ENCODE measurements at regions not wholly inside any gene's neighbourhood (a gene's known extent, or its start where the extent isn't known, plus 50 kb on each side); places are given as distances from the start of the nearest gene placed in this dataset.
"Not testable (repeated sequence)": the region's sequence is repeated elsewhere in the genome, so short reads cannot be mapped to it uniquely, and the experiment has no call there.

DNA sequence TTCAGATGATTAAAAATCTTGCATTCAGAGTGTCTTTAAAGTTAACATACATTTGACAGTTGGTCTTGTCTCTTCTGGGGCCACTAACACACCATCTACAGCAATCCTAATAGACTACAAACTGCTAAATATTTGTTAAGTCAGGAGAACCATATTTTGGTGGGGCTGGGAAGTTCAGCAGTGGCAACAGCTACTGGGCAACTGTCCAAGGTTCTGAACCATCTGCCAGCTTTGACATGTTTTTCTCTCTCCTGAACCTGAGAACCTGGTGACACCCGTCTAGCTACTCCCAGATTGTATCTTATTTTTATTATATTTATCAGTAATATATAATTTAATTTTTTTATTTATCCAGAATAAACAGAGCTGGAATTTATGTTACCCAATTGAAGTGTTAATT lies 199.0 kb upstream of the DPYD start:
- Mint-ChIP-seq H3K27me3 (no peaks in the 10 kb centered on the region), H3K36me3 (ENCODE audit: low read depth) (no peaks in the 10 kb centered on the region), H3K4me3 (no peak overlapping the region), H3K4me1 (ENCODE audit: low read depth) (no peaks in the 10 kb centered on the region), H3K9me3 (no peaks in the 10 kb centered on the region), H3K27ac (no peak overlapping the region)
- ATAC-seq: no peak
- ChIA-PET POLR2A (interaction anchor here (1.2 kb wide), 1 partner anchor 10 kb away, joined by 3 read pairs; no protein-coding TSS in a partner anchor), CTCF (no interaction called here)
- intact Hi-C loops (cut with micrococcal nuclease): no loop called here
- TF ChIP-seq, protein P1, sequence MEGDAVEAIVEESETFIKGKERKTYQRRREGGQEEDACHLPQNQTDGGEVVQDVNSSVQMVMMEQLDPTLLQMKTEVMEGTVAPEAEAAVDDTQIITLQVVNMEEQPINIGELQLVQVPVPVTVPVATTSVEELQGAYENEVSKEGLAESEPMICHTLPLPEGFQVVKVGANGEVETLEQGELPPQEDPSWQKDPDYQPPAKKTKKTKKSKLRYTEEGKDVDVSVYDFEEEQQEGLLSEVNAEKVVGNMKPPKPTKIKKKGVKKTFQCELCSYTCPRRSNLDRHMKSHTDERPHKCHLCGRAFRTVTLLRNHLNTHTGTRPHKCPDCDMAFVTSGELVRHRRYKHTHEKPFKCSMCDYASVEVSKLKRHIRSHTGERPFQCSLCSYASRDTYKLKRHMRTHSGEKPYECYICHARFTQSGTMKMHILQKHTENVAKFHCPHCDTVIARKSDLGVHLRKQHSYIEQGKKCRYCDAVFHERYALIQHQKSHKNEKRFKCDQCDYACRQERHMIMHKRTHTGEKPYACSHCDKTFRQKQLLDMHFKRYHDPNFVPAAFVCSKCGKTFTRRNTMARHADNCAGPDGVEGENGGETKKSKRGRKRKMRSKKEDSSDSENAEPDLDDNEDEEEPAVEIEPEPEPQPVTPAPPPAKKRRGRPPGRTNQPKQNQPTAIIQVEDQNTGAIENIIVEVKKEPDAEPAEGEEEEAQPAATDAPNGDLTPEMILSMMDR (IDR thresholded peaks at IDR 0.05): no peak
- DNase-seq: no peak

DNA sequence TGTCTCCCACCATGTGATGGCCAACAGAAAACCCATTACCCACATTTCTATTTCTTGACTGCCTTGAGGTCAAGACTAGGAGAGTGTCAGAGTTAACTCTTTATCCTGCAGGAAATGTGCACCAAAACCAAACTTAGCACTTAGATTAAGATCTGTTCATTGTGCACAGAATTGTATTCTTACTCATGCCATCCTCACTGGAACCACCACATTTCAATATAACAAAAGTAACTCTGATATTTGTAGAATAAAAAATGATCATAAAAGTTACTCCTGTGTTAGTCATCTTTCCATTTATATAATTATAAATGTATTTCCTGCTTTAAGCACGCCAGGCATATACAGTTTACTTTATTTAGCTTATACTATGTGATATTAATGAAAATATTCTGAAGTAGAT lies 193.0 kb upstream of the DPYD start:
- no peaks in the 10 kb centered on the region for H3K36me3 Mint-ChIP-seq (ENCODE audit: low read depth)
- H3K9me3 Mint-ChIP-seq: no peaks in the 10 kb centered on the region
- no peaks in the 10 kb centered on the region for H3K4me1 Mint-ChIP-seq (ENCODE audit: low read depth)
- no peak overlapping the region for H3K4me3 Mint-ChIP-seq
- intact Hi-C loops (cut with micrococcal nuclease): no loop called here
- ChIA-PET CTCF (interaction anchor here (1.0 kb wide), 1 partner anchor 59 kb away, joined by 3 read pairs; no protein-coding TSS in a partner anchor), POLR2A (interaction anchor here (1.0 kb wide), 1 partner anchor 15 kb away, joined by 3 read pairs; no protein-coding TSS in a partner anchor)
- ATAC-seq (no peak), DNase-seq (no peak)
- TF ChIP-seq, protein P1 (IDR thresholded peaks at IDR 0.05): no peak
- H3K27ac Mint-ChIP-seq: no peak overlapping the region
- no peaks in the 10 kb centered on the region for H3K27me3 Mint-ChIP-seq

DNA sequence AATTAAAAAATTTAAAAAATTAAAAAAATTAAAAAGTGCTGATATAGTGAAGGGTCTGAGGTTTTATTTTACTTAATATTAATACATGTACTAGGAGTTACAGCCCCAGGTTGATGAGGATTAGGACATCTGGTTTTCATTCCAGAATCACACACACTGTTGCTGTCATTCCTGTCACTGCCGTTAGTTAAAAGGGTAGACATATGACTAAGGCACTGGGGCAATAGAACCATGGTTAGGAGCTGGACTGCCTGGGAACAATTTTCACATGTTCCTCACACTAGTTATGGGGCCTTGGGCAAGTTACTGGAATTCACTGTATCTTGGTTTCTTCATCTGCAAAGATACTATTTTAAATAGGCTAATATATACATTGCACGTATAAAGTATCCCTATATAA lies 191.8 kb upstream of the DPYD start:
- CTCF ChIA-PET: interaction anchor here (1.0 kb wide), 1 partner anchor 58 kb away, joined by 3 read pairs; no protein-coding TSS in a partner anchor
- H3K27ac Mint-ChIP-seq: no peak overlapping the region
- no peaks in the 10 kb centered on the region for H3K27me3 Mint-ChIP-seq
- H3K4me1 Mint-ChIP-seq (ENCODE audit: low read depth): no peaks in the 10 kb centered on the region
- no peak for DNase-seq
- intact Hi-C loops (cut with micrococcal nuclease): no loop called here
- TF ChIP-seq, protein P1 (IDR thresholded peaks at IDR 0.05): no peak
- no peak for ATAC-seq
- peaks cover 3% of the 10 kb centered on the region for H3K36me3 Mint-ChIP-seq (ENCODE audit: low read depth)
- no peak overlapping the region for H3K4me3 Mint-ChIP-seq
- POLR2A ChIA-PET: interaction anchor here (1.0 kb wide), 1 partner anchor 16 kb away, joined by 3 read pairs; no protein-coding TSS in a partner anchor
- peaks cover 9% of the 10 kb centered on the region for H3K9me3 Mint-ChIP-seq

DNA sequence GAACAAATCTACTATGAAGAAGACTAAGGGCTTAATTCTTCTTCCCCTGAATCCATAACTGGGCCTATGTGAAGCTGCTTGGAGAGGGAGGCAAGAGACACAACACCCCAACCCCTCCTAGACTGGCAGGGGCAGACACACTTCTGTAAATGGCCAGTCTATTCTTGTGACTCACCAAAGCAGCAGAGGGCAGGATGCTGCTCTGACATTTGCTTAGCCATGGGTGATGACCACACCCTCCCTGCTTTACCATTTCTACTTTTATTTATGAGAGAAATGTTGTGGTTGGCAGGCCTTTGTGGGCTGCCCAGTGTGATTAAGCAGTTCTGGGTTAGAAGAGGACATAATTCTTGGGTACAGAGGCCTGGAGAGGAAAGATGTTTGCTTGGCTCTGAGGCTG lies 189.8 kb upstream of the DPYD start:
- peaks cover 3% of the 10 kb centered on the region for H3K36me3 Mint-ChIP-seq (ENCODE audit: low read depth)
- no peaks in the 10 kb centered on the region for H3K4me1 Mint-ChIP-seq (ENCODE audit: low read depth)
- intact Hi-C loops (cut with micrococcal nuclease): no loop called here
- POLR2A ChIA-PET: no interaction called here
- DNase-seq (no peak), ATAC-seq (no peak)
- peaks cover 17% of the 10 kb centered on the region for H3K9me3 Mint-ChIP-seq
- no peak overlapping the region for H3K27ac Mint-ChIP-seq
- TF ChIP-seq, protein P1 (IDR thresholded peaks at IDR 0.05): no peak
- CTCF ChIA-PET: no interaction called here
- no peak overlapping the region for H3K4me3 Mint-ChIP-seq
- H3K27me3 Mint-ChIP-seq: no peaks in the 10 kb centered on the region

DNA sequence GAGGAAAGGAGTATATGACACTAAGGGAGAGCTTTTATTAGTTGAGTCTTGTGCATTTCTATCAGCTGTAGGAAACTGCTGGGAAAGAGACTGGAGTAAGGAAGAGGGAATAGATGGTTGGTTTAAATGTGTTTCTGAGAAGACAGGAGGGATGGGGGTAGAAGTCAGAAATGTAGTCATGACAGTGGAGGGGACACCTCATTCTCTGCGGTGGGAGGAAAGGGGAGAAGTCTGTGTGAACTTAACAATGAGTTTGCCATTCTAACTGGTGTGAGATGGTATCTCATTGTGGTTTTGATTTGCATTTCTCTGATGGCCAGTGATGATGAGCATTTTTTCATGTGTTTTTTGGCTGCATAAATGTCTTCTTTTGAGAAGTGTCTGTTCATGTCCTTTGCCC lies 187.5 kb upstream of the DPYD start:
- peaks cover 17% of the 10 kb centered on the region for H3K9me3 Mint-ChIP-seq
- H3K36me3 Mint-ChIP-seq (ENCODE audit: low read depth); H3K4me3 Mint-ChIP-seq; POLR2A ChIA-PET; CTCF ChIA-PET; DNase-seq; H3K4me1 Mint-ChIP-seq (ENCODE audit: low read depth); H3K27ac Mint-ChIP-seq; H3K27me3 Mint-ChIP-seq; ATAC-seq; intact Hi-C loops (cut with micrococcal nuclease): not testable (repeated sequence)

DNA sequence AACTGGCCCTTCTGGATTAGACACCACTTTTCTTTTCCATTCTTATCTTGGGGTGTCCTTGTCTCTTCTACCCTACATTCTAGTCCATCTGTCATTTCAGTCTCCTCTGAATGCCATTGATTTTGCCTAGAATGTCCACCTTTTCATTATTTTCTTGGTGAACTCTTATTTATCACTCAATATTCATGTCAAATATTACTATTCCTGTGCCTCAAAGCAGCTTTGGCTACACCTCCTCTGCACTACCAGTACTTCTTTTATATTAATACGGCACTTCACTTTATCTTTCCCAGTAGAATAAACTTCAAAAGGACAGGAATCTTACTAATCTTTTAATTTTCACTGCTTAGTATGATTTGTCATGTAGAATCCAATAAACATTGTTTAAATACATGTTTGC lies 186.4 kb upstream of the DPYD start:
- no peak for DNase-seq
- Mint-ChIP-seq H3K9me3 (peaks cover 17% of the 10 kb centered on the region), H3K4me3 (no peak overlapping the region), H3K27ac (no peak overlapping the region), H3K27me3 (no peaks in the 10 kb centered on the region), H3K36me3 (ENCODE audit: low read depth) (peaks cover 3% of the 10 kb centered on the region), H3K4me1 (ENCODE audit: low read depth) (no peaks in the 10 kb centered on the region)
- intact Hi-C loops (cut with micrococcal nuclease): no loop called here
- ATAC-seq: no peak
- ChIA-PET CTCF (no interaction called here), POLR2A (no interaction called here)
- TF ChIP-seq, protein P1 (IDR thresholded peaks at IDR 0.05): no peak

All from activated CD8-positive, alpha-beta T cell treated with anti-CD3 and anti-CD28 coated beads for 36 hours (primary cell).